ENCODE measurements at regions not wholly inside any gene's neighbourhood (a gene's known extent, or its start where the extent isn't known, plus 50 kb on each side); places are given as distances from the start of the nearest gene placed in this dataset.
"Not testable (repeated sequence)": the region's sequence is repeated elsewhere in the genome, so short reads cannot be mapped to it uniquely, and the experiment has no call there.

DNA sequence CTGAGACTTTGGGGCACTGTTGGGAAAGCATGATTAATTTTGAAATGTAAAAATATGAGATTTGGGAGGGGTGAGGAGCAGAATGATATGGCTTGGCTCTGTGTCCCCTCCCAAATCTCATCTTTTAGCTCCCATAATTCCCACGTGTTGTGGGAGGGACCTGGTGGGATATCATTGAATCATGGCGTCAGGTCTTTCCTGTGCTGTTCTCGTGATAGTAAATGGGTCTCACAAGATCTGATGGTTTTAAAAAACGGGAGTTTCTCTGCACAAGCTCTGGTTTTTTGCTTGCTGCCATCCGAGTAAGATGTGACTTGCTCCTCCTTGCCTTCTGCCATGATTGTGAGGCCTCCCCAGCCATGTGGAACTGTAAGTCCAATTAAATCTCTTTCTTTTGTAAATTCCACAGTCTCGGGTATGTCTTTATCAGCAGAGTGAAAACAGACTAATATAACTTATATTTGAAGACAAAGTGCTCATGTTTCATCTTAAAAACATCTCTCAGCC lies 546.0 kb upstream of the NECTIN3 start:
- H3K27ac Mint-ChIP-seq; H3K9me3 Mint-ChIP-seq; H3K27me3 Mint-ChIP-seq; H3K36me3 Mint-ChIP-seq (ENCODE audit: low read depth); H3K4me1 Mint-ChIP-seq; POLR2A ChIA-PET; CTCF ChIA-PET; H3K4me3 Mint-ChIP-seq; DNase-seq: not testable (repeated sequence)

DNA sequence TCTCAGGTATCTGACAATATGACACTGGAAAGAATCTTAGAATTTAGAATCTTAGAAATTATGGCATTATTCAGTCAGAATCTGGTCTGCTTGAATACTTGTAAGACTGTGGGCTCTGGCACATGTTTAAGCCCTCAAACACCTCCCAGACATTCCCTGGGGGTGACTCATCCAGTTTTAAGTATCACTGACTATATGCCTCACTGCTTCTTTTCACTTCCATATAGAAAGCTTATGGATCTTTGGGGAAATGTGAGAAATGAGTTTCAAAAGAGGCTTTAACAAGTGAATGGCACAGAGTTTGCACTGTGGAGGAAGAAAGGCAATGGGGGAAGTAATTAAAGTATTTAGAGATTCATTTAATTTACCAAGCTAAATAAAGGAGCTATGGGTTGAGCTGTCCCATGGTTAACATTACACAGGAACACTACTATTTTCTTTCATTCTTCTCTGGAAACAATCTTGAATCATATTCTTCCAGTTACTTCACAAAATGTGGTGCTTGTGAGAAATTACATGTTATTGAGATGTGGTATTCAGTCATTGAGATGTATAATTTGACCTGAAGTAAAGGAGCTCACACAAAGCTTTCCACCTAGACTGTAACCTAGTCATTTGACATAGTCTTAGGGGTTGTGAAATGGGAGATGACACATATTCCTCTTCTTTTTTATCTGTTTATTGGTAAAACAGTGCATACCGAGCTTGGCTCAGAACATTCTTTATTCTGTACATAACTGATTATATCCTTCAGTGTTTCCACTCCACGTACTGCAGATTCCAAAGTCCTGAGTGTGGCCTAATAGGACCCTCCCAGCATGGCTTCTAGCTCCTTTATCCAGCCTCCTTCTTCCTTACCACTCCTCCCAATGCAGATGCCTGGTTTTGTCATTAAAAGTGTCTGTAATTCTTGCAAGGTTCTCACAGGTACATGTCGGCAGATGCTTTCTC lies 544.6 kb upstream of the NECTIN3 start:
- no peaks in the 10 kb centered on the region for H3K36me3 Mint-ChIP-seq (ENCODE audit: low read depth)
- DNase-seq, result no peak
- no peaks in the 10 kb centered on the region for H3K9me3 Mint-ChIP-seq
- no peak overlapping the region for H3K4me3 Mint-ChIP-seq
- H3K27me3 Mint-ChIP-seq, result no peaks in the 10 kb centered on the region
- H3K4me1 Mint-ChIP-seq, result no peaks in the 10 kb centered on the region
- H3K27ac Mint-ChIP-seq, result no peak overlapping the region
- CTCF ChIA-PET, result no interaction called here
- POLR2A ChIA-PET, result no interaction called here

GRCh38 chr3:110528305-110529121 lies 543.1 kb upstream of the NECTIN3 start:
- Mint-ChIP-seq H3K27me3 (no peaks in the 10 kb centered on the region), H3K36me3 (ENCODE audit: low read depth) (no peaks in the 10 kb centered on the region), H3K9me3 (no peaks in the 10 kb centered on the region), H3K27ac (no peak overlapping the region), H3K4me1 (no peaks in the 10 kb centered on the region), H3K4me3 (no peak overlapping the region)
- CTCF ChIA-PET, result no interaction called here
- DNase-seq, result no peak
- POLR2A ChIA-PET, result no interaction called here

DNA sequence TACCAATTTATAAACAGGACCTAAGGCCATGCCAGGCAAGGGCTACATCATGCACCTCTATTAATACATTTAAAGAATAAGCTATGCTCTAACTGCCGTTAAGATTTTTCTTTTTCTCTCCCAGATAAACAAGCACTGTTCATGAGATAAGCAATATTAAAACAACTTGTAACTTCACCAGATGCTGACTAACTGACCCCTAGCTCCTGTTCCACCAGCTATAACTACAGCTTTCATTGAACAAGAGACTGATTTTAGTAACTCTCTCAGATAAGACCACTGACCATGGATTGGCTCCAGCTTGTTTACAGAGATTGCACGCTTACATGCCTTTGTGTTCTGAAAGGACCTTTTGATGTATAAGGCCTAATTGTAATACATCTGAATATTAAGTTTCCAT lies 540.7 kb upstream of the NECTIN3 start:
- Mint-ChIP-seq H3K27me3 (no peaks in the 10 kb centered on the region), H3K36me3 (ENCODE audit: low read depth) (no peaks in the 10 kb centered on the region), H3K4me3 (no peak overlapping the region), H3K9me3 (no peaks in the 10 kb centered on the region), H3K27ac (no peak overlapping the region), H3K4me1 (no peaks in the 10 kb centered on the region)
- CTCF ChIA-PET, result no interaction called here
- DNase-seq, result no peak
- POLR2A ChIA-PET, result no interaction called here

- DNase-seq, result no peak
- ChIA-PET CTCF (no interaction called here), POLR2A (no interaction called here)
- Mint-ChIP-seq H3K27me3 (no peaks in the 10 kb centered on the region), H3K27ac (no peak overlapping the region), H3K9me3 (no peaks in the 10 kb centered on the region), H3K4me3 (no peak overlapping the region), H3K4me1 (no peaks in the 10 kb centered on the region), H3K36me3 (ENCODE audit: low read depth) (no peaks in the 10 kb centered on the region)
Observed at GRCh38 chr3:110533089-110533488, 538.5 kb upstream of the NECTIN3 start.

GRCh38 chr3:110542552-110543150 lies 529.0 kb upstream of the NECTIN3 start:
- no peak for DNase-seq
- Mint-ChIP-seq H3K4me1 (no peaks in the 10 kb centered on the region), H3K36me3 (ENCODE audit: low read depth) (no peaks in the 10 kb centered on the region), H3K9me3 (no peaks in the 10 kb centered on the region), H3K4me3 (no peak overlapping the region), H3K27me3 (peaks cover 3% of the 10 kb centered on the region), H3K27ac (no peak overlapping the region)
- CTCF ChIA-PET, result no interaction called here
- POLR2A ChIA-PET, result no interaction called here

DNA sequence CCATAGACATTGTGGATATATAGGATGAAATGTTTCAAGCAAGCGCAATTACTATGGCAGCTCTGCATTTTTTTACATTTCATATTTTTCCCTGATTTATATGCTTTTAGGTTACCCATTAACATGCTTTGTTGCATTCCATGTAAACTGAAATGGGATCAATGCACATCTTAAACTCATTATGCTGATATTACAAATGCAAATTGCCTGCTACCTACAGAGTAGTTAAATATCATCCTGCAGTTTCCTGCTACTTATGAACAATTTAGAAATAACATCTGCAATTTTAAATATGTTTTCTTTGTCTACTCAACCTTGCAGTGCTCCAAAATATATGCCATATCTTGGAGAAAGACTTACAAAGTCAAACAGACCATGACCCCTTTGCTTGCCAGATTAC lies 526.9 kb upstream of the NECTIN3 start:
- H3K4me3 Mint-ChIP-seq, result no peak overlapping the region

GRCh38 chr3:110550511-110550910 lies 521.1 kb upstream of the NECTIN3 start:
- POLR2A ChIA-PET, result no interaction called here
- CTCF ChIA-PET, result no interaction called here
- Mint-ChIP-seq H3K36me3 (ENCODE audit: low read depth) (no peaks in the 10 kb centered on the region), H3K4me3 (no peak overlapping the region), H3K27ac (no peak overlapping the region), H3K27me3 (peaks cover 1% of the 10 kb centered on the region), H3K9me3 (no peaks in the 10 kb centered on the region), H3K4me1 (no peaks in the 10 kb centered on the region)
- no peak for DNase-seq

More for the DNA sequence above, 526.9 kb upstream of the NECTIN3 start:
- Mint-ChIP-seq H3K27me3 (peaks cover 3% of the 10 kb centered on the region), H3K4me1 (no peaks in the 10 kb centered on the region), H3K9me3 (no peaks in the 10 kb centered on the region), H3K27ac (no peak overlapping the region), H3K36me3 (ENCODE audit: low read depth) (no peaks in the 10 kb centered on the region)
- no peak for DNase-seq
- POLR2A ChIA-PET, result no interaction called here
- CTCF ChIA-PET, result no interaction called here

- CTCF ChIA-PET, result no interaction called here
Observed at GRCh38 chr3:110562621-110563020, 509.0 kb upstream of the NECTIN3 start.

DNA sequence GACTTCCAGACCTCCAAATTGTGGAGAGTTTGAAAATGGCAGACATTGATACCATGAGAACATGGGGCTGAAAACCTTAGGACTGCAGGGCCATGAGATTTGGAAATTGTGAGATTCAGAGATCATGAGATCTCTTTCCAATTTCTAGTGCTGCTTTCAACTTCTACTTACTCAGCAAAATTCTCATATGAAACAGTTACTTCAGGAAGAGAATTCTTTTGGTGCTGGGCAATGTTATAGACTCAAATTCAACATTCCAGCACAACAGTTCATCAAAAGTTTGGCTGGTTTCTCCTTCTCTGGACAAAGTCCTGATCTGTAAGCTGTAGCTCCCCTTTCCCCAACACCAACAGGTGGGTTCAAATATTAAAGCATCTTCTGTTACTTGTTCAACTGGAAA lies 506.9 kb upstream of the NECTIN3 start:
- ChIA-PET CTCF (no interaction called here), POLR2A (no interaction called here)
- Mint-ChIP-seq H3K4me3 (no peak overlapping the region), H3K9me3 (no peaks in the 10 kb centered on the region), H3K27ac (no peak overlapping the region), H3K4me1 (no peaks in the 10 kb centered on the region), H3K36me3 (ENCODE audit: low read depth) (no peaks in the 10 kb centered on the region), H3K27me3 (peaks cover 1% of the 10 kb centered on the region)
- DNase-seq, result no peak

More at GRCh38 chr3:110562621-110563020, 509.0 kb upstream of the NECTIN3 start:
- POLR2A ChIA-PET, result no interaction called here
- DNase-seq, result no peak
- Mint-ChIP-seq H3K4me1 (no peaks in the 10 kb centered on the region), H3K27ac (no peak overlapping the region), H3K27me3 (peaks cover 3% of the 10 kb centered on the region), H3K9me3 (no peaks in the 10 kb centered on the region), H3K36me3 (ENCODE audit: low read depth) (no peaks in the 10 kb centered on the region), H3K4me3 (no peak overlapping the region)

DNA sequence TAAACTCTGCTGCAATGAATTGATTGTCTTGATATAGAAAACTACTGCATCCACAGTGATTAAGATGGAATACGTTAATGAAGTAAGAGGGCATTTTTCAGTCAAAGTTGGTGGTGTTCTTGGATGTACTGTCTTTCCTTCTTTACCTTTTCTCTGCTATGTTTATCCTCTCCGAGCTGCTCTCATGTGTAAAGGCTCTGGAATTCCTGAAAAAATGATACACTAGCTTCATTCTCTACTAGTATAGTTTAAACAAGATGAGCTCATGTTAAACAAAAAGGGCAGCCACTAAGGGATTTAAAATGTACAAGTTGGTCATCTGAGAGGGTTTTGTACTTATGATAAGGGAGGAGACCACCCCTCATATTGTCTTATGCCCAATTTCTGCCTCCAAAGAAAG lies 504.6 kb upstream of the NECTIN3 start:
- H3K27me3 Mint-ChIP-seq, result peaks cover 3% of the 10 kb centered on the region
- no peaks in the 10 kb centered on the region for H3K9me3 Mint-ChIP-seq
- H3K4me3 Mint-ChIP-seq, result no peak overlapping the region
- H3K27ac Mint-ChIP-seq, result no peak overlapping the region
- DNase-seq, result no peak
- H3K36me3 Mint-ChIP-seq (ENCODE audit: low read depth), result no peaks in the 10 kb centered on the region
- H3K4me1 Mint-ChIP-seq, result no peaks in the 10 kb centered on the region
- POLR2A ChIA-PET, result no interaction called here
- CTCF ChIA-PET, result no interaction called here

DNA sequence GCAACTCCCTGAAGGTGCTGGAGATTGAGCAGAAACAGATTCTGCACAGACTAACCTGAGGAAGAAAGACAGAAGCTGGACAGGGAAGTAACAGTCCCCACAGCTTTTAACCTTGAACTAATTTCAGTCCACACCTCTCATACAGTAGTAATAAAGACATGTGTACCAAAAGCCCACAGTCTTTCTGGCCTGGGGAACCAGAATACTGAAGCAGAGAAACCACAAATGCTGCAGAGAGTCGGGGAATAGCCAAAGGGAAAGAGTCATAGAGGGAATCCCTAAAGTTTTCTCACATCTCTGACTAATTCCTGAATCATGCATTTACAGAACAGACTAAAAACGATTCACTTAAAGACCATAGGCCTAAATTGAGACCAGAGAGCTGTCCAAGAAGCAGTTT lies 503.4 kb upstream of the NECTIN3 start:
- ChIA-PET POLR2A (no interaction called here), CTCF (no interaction called here)
- Mint-ChIP-seq H3K9me3 (no peaks in the 10 kb centered on the region), H3K27ac (no peak overlapping the region), H3K27me3 (peaks cover 2% of the 10 kb centered on the region), H3K4me1 (no peaks in the 10 kb centered on the region), H3K4me3 (no peak overlapping the region), H3K36me3 (ENCODE audit: low read depth) (no peaks in the 10 kb centered on the region)
- DNase-seq, result no peak

DNA sequence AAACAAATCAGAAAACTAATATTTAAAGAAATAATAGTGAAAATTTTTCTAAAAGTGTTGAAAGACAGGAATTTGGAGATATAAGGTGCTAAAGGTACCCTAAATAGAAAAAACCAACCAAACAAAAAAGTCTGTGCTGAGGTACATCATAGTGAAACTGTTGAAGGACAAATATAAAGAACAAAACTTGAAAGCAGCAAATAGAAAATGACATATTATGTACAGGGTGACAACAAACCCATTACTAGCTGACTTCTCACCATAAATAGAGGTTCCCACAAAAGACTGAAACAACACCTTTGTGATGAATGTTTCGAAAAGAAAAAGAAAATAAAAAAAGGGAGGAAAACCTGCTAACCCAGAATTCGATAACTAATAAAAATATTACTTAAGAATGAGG lies 502.5 kb upstream of the NECTIN3 start:
- Mint-ChIP-seq H3K27me3 (peaks cover 2% of the 10 kb centered on the region), H3K36me3 (ENCODE audit: low read depth) (no peaks in the 10 kb centered on the region), H3K4me1 (no peaks in the 10 kb centered on the region), H3K4me3 (no peak overlapping the region), H3K27ac (no peak overlapping the region), H3K9me3 (no peaks in the 10 kb centered on the region)
- CTCF ChIA-PET, result no interaction called here
- POLR2A ChIA-PET, result no interaction called here
- DNase-seq, result no peak

Measured in activated CD4-positive, alpha-beta memory T cell treated with anti-CD3 and anti-CD28 coated beads, Interleukin-2, amount 10 ng/mL, durations not matched to agents 7 days and 5 days (primary cell).